GM10266 (cell line): ENCODE measurements at regions not wholly inside any gene's neighbourhood (a gene's known extent, or its start where the extent isn't known, plus 50 kb on each side); places are given as distances from the start of the nearest gene placed in this dataset.
A peak's percentile ranks its signal among the peaks of the same experiment; 100 is the strongest.
"Not testable (repeated sequence)": the region's sequence is repeated elsewhere in the genome, so short reads cannot be mapped to it uniquely, and the experiment has no call there.

Experiments
- DNase-seq: peaks from one replicate; pipeline ENCODE4 v3.0.0; 2012; ENCODE audit errors: extremely low spot score
- TF ChIP-seq, protein P1 (sequence below): IDR thresholded peaks from 2 replicates; pipeline ENCODE4 v1.5.1; 2012; ENCODE audit warnings: mild to moderate bottlenecking, low read depth; ENCODE audit not compliant: control insufficient read depth, insufficient read depth; ENCODE audit errors: missing control alignments

DNA sequence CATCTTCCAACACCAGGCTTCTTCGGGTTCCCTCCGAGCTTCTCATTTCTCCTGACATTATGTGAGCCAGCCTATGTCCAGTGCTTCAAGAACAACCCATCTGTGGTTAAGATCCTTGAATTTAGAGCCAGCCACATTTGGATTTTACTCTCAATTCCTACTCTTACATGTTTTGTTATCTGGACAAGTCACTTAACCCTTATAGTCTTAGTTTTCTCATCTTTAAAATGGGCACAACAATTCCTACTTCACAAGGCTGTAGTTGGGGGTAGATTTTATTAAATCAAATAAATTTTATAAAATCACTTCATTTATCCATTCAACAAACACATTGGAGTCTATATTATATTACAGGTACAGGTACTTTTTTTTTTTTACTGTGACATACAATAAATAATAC lies 105.5 kb upstream of the SLC38A2 start:
- TF ChIP-seq, protein P1, sequence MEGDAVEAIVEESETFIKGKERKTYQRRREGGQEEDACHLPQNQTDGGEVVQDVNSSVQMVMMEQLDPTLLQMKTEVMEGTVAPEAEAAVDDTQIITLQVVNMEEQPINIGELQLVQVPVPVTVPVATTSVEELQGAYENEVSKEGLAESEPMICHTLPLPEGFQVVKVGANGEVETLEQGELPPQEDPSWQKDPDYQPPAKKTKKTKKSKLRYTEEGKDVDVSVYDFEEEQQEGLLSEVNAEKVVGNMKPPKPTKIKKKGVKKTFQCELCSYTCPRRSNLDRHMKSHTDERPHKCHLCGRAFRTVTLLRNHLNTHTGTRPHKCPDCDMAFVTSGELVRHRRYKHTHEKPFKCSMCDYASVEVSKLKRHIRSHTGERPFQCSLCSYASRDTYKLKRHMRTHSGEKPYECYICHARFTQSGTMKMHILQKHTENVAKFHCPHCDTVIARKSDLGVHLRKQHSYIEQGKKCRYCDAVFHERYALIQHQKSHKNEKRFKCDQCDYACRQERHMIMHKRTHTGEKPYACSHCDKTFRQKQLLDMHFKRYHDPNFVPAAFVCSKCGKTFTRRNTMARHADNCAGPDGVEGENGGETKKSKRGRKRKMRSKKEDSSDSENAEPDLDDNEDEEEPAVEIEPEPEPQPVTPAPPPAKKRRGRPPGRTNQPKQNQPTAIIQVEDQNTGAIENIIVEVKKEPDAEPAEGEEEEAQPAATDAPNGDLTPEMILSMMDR = no peak
- DNase-seq = no peak

DNA sequence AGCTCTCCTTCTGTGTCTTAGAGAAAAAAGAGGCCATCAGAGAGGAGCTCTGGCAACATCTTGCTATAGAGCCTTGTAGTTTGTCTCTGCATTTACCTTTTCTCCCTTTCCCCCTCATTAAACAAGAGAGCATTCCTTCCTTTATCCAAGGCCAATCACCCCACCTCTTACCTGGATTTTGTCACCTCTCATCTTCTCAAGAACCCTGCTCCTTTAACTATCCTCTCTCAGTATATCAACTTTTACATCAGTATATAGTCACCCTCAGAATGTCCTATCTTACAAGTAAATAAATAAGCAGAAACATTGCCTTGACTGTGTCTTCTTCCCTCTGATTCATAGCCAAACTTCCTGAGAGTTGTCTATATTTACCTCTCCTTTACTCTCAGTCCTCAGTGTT lies 105.0 kb upstream of the SLC38A2 start:
- TF ChIP-seq, protein P1 = no peak
- DNase-seq = no peak

DNA sequence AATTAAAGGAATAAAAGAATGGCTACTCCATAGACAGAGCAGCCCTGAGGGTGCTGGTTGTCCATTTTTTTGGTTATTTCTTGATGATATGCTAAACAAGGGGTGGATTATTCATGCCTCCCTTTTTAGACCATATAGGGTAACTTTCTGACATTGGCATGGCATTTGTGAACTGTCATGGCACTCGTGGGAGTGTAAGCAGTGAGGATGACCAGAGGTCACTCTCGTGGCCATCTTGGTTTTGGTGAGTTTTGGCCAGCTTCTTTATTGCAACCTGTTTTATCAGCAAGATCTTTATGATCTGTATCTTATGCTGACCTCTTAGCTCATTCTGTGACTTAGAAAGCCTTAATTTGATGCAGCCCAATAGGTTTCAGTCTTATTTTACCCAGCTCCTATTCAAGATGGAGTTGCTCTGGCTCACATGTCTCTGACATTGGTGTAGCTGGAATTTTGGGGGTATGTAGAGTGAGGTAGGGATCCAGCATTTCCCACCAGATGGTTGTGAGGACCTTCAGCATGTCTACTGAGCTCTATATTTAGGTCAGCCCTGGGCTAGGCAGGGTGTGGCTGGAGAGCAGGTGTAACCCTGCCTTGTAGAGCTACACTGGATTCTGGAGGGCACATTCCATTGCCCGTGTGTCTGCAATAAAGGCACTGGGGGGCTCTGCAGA lies 103.5 kb upstream of the SLC38A2 start:
- TF ChIP-seq, protein P1 = no peak
- DNase-seq = no peak

DNA sequence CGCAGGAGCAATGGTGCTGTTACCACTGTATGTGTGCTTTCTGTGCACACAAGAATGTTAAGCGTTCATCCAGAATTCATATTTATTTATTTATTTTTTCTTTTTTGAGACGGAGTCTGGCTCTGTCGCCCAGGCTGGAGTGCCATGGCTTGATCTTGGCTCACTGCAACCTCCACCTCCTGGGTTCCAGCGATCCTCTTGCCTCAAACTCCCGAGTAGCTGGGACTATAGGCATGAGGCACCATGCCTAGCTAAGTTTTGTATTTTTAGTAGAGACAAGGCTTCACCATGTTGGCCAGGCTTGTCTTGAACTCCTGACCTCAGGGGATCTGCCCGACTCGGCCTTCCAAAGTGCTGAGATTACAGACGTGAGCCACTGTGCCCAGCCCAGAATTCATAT lies 101.8 kb upstream of the SLC38A2 start:
- not testable (repeated sequence) for DNase-seq

DNA sequence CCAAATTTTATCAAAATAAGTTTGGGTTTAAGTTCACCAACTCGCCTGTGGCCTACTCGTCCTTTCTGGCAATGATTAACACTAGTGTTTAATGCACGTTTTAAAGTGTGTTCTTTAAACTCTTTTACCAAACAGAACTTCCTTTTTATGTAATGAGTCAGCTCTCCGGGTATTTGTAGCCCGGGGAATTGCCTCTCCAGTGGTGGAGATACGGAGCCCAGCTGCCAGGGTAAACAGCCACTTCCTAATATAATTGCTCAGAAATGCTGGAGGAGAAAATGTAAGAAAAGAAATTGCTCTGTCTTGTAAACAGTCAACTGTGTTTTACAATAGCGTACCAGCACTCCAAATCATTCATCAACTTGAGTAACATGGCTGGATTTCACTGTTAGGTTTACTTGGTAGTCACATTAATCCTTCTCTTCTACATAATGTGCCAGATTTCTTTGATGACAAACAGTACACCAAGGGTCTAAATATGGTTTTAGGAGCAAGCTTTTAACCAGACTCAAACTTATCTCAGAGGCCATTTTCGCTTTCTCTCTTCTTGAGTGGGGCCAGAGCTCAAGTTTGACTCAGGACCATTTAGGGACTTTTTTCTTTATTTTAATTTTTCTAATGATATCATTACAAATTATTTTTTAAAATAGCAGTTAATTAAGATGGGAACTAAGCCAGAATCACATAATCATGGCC lies 101.2 kb upstream of the SLC38A2 start:
- peak; percentile 30 for DNase-seq
- TF ChIP-seq, protein P1 = no peak

DNA sequence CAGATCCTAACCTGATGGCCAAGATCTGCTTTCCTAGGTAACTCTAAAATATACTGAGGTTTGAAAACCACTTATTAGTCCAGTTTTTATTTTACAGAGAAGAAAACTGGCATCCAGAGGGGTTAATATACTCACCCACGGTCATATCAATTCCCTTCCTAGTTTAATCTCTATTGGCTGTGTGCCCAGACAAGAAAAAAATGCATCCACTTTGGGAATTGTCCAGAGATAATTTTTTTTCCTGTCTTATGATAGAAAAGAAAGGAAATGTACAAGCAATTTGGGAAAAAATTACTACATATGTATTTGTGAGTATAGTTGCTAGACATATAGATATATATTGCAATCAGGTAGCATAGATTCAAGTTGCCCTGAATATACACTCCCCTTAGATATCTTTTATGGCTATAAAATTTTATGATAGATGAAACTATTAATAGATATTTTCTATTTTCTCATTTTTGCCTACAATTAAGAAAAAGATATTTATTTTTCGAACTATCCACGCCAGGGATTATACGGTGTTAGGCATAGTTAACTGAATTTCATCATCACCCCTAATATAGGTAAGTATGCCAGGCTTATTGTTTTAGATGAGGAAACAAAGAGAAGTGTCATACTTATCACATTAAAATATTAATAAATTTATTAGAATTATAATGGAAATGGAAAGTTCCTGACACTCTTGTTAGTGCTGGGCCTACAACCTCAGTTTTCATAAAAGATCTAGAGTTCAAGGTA lies 100.5 kb upstream of the SLC38A2 start:
- DNase-seq = no peak
- TF ChIP-seq, protein P1 = no peak

DNA sequence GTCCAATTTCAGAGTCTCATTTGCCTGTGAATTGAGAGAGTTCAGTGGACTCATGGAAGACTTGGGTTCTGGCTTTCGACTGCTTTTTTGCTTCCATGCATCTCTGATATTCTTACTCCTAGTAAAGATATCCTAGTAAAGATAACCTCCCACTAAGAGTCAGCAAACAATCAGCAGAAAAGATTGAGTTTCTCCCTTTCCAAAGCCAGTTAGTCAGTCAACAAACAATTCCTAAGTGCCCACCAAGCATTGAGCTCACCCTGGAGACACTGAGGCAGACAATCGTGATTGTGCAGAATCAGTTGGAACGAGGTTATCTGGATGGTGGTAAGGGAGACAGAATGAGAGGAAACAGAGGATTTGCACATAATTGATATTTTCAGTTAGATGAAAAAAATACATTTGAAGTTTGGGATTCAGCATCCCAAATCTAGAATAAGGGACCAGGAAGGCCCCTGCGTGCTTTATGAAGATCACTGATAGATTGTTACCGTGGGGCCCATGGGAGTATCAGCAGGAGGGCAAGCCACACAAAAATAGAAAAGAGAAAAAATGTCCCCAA lies 99.7 kb upstream of the SLC38A2 start:
- TF ChIP-seq, protein P1 = no peak
- no peak for DNase-seq
